SK-N-SH treated with all-trans-retinoic acid at 6 μM for 48 hours (cell line): ENCODE measurements at regions not wholly inside any gene's neighbourhood (a gene's known extent, or its start where the extent isn't known, plus 50 kb on each side); places are given as distances from the start of the nearest gene placed in this dataset.

ENCODE experiments used
- GLIS3 ChIP-seq: fragments of 250-450 bp; sonication (Bioruptor Pico); IDR thresholded peaks from 2 replicates; pipeline ENCODE4 v1.5.0; 2020; ENCODE audit warnings: mild to moderate bottlenecking, moderate library complexity
- ISL1 ChIP-seq: fragments of 250-450 bp; sonication (Bioruptor Pico); IDR thresholded peaks from 2 replicates; pipeline ENCODE4 v2.1.2; 2022; ENCODE audit warnings: mild to moderate bottlenecking, moderate library complexity
- OSR1 ChIP-seq: fragments of 250-450 bp; sonication (Bioruptor Pico); IDR thresholded peaks from 2 replicates; pipeline ENCODE4 v1.8.0; 2022; ENCODE audit warnings: moderate library complexity, mild to moderate bottlenecking, inconsistent platforms
- PPARA ChIP-seq: fragments of 250-450 bp; sonication (Bioruptor Pico); IDR thresholded peaks from 2 replicates; pipeline ENCODE4 v1.5.0; 2020; ENCODE audit warnings: mild to moderate bottlenecking, borderline replicate concordance
- RARB ChIP-seq: fragments of 250-450 bp; sonication (Bioruptor Pico); IDR thresholded peaks from 2 replicates; pipeline ENCODE4 v1.8.0; 2021; ENCODE audit warnings: mild to moderate bottlenecking, moderate library complexity
- ZC3H10 ChIP-seq: fragments of 250-450 bp; sonication (Bioruptor Pico); IDR thresholded peaks from 2 replicates; pipeline ENCODE4 v1.5.1; 2021; ENCODE audit warnings: mild to moderate bottlenecking, moderate library complexity
- ZNF70 ChIP-seq: fragments of 450-650 bp; formaldehyde crosslinking; IDR thresholded peaks from 2 replicates; pipeline ENCODE4 v1.5.0; 2020; ENCODE audit warnings: mild to moderate bottlenecking, moderate library complexity
- TF ChIP-seq, protein P1 (sequence below): fragments of 250-450 bp; sonication (Bioruptor Pico); IDR thresholded peaks from 2 replicates; pipeline ENCODE4 v1.5.0; 2020; ENCODE audit warnings: mild to moderate bottlenecking, moderate library complexity

- TF ChIP-seq PPARA, result no peak
- no peak for TF ChIP-seq ISL1 (CRISPR knock-in tag)
- no peak for TF ChIP-seq GLIS3 (CRISPR knock-in tag)
- TF ChIP-seq ZC3H10, result no peak
- no peak for TF ChIP-seq OSR1 (CRISPR knock-in tag)
- TF ChIP-seq RARB (CRISPR knock-in tag), result no peak
- TF ChIP-seq, protein P1, sequence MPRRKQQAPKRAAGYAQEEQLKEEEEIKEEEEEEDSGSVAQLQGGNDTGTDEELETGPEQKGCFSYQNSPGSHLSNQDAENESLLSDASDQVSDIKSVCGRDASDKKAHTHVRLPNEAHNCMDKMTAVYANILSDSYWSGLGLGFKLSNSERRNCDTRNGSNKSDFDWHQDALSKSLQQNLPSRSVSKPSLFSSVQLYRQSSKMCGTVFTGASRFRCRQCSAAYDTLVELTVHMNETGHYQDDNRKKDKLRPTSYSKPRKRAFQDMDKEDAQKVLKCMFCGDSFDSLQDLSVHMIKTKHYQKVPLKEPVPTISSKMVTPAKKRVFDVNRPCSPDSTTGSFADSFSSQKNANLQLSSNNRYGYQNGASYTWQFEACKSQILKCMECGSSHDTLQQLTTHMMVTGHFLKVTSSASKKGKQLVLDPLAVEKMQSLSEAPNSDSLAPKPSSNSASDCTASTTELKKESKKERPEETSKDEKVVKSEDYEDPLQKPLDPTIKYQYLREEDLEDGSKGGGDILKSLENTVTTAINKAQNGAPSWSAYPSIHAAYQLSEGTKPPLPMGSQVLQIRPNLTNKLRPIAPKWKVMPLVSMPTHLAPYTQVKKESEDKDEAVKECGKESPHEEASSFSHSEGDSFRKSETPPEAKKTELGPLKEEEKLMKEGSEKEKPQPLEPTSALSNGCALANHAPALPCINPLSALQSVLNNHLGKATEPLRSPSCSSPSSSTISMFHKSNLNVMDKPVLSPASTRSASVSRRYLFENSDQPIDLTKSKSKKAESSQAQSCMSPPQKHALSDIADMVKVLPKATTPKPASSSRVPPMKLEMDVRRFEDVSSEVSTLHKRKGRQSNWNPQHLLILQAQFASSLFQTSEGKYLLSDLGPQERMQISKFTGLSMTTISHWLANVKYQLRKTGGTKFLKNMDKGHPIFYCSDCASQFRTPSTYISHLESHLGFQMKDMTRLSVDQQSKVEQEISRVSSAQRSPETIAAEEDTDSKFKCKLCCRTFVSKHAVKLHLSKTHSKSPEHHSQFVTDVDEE (CRISPR knock-in tag), result no peak
- TF ChIP-seq ZNF70 (CRISPR knock-in tag), result no peak
Measured at GRCh38 chr13:36515466-36515865, 83.2 kb downstream of the CCNA1 start.
